ENCODE measurements at regions not wholly inside any gene's neighbourhood (a gene's known extent, or its start where the extent isn't known, plus 50 kb on each side); places are given as distances from the start of the nearest gene placed in this dataset.
"Not testable (repeated sequence)": the region's sequence is repeated elsewhere in the genome, so short reads cannot be mapped to it uniquely, and the experiment has no call there.

DNA sequence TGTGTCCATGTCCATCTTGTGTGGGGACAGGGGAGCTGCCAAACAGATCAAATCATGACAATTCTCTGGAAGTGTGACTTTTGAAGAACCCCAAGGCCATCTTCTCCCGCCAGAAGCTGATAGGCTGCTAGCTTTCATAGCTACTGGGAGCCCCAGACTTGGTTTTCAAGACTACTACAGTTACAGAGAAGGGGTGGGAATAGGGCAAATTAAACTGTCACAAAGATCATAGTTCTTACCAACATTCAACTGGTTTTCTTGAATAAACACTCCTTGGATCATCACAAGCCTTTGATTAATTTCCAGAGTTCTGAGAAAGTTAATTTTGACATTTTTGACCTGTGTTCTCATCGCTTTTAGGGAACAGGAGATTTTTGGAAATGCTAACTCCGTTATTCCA is 67.8 kb upstream of the FARP1 start:
- DNase-seq (ENCODE audit: low spot score) = no peak

DNA sequence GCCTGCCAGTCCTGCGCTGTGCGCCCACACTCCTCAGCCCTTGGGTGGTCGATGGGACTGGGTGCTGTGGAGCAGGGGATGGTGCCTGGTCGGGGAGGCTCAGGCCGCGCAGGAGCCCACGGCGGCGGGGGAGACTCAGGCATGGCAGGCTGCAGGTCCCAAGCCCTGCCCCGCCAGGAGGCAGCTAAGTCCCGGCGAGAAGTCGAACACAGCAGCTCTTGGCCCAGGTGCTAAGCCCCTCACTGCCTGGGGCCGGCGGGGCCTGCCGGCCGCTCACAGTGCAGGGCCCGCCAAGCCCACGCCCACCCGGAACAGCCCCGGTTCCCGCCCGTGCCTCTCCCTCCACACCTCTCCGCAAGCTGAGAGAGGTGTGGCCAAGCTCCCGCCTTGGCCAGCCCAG is 66.6 kb upstream of the FARP1 start:
- DNase-seq (ENCODE audit: low spot score) = not testable (repeated sequence)

DNA sequence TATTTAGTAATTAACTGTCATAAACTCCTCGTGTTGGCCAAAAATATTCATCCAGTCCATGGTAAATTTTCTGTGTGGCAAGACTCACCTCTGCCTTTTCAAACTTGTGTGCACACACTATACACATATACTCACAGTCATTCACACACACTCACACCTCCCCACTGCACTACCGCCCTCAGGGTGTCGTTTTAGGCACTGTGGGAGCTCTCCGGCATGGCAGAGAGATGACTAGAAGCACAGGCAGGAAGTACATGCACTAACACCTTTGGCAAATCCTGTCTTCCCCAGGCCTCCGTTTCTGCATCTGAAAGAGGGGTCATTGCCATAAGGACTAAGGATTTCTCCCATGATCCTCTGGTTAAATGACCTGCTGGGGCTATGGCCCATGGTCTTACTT is 62.6 kb upstream of the FARP1 start:
- no peak for DNase-seq (ENCODE audit: low spot score)

DNA sequence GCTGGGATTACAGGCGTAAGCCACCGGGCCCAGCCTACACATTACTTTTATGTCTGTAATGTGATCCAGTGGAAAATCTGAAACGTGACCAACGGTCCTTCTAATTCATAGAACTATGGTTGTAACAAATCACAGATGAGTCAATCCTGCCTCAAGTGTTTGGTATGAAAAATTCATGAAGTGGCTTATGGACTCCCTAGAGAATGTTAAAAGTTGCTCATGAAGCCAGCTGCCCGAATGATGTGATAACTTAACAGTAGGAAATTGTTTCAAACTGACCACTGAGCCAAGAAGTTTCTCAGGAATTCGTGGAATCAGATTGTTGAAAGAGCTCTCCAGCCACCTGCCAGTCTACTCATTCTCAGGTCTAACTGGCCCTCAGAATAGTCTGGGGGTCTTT is 59.4 kb upstream of the FARP1 start:
- DNase-seq (ENCODE audit: low spot score) = peak; percentile 75

DNA sequence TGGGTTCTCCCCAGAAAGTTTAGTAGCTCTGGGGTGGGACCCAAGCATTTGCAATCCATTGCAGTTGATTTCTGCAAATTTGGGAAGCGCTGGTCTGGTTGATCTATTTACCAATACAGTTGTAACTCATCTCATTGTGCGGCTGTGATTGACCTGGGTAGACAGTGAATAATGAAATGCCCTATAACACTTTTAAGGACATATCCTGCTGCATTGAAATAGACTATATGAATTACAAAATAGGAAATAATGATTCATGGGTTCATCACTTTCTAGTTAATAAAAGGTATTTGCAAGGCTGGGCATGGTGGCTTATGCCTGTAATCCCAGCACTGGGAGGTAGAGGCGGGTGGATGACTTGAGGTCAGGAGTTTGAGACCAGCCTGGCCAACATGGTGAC is 59.0 kb upstream of the FARP1 start:
- DNase-seq (ENCODE audit: low spot score) = no peak

DNA sequence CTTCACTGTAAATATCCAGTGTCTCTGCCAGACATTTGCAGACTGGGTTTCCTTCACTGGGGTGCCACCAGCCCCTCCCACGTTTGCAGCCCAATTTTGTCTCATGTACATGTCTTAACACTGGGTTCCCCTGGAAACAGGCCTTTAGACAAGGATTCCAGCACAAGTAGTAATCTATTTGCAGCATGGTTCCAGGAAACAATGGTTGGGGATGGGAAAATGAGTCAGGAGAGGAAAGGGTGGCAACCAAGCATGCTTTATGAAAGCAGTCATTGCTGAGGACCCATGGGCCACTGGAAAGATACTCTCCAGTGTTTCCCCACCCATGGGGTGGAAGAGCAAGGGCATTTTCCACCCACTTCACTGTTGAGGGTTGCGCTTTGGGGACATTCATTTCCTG is 53.6 kb upstream of the FARP1 start:
- peak; percentile 32 for DNase-seq (ENCODE audit: low spot score)

DNA sequence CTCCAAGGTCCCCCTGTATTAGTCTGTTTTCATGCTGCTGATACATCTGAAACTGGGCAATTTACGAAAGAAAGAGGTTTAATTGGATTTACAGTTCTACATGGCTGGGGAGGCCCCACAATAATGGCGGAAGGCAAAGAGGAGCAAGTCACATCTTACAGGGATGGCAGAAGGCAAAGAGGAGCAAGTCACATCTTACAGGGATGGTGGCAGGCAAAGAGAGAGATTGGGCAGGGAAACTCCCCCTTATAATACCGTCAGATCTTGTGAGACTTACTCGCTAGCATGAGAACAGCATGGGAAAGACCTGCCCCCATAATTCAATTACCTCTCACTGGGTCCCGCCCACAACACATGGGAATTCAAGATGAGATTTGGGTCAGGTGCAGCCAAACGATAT is 50.0 kb upstream of the FARP1 start:
- DNase-seq (ENCODE audit: low spot score) = no peak
